Lower leg skin (tissue), 3 donors: ENCODE measurements at regions not wholly inside any gene's neighbourhood (a gene's known extent, or its start where the extent isn't known, plus 50 kb on each side); places are given as distances from the start of the nearest gene placed in this dataset.

Source experiments
- POLR2A ChIP-seq, 2 donors: fragments of 450-650 bp; IDR thresholded peaks; one replicate each; pipeline ENCODE4 v1.6.1; 2016 to 2017; ENCODE audit warnings: antibody characterized with exemption in 2 of 2, mild to moderate bottlenecking in 1 of 2, moderate library complexity in 1 of 2
- TF ChIP-seq, protein P1 (sequence below), 3 donors: fragments of 450-650 bp; IDR thresholded peaks; one replicate each; pipeline ENCODE4 v1.5.1; 2016; ENCODE audit warnings: antibody characterized with exemption in 3 of 3, mild to moderate bottlenecking in 3 of 3, moderate library complexity in 2 of 3

DNA sequence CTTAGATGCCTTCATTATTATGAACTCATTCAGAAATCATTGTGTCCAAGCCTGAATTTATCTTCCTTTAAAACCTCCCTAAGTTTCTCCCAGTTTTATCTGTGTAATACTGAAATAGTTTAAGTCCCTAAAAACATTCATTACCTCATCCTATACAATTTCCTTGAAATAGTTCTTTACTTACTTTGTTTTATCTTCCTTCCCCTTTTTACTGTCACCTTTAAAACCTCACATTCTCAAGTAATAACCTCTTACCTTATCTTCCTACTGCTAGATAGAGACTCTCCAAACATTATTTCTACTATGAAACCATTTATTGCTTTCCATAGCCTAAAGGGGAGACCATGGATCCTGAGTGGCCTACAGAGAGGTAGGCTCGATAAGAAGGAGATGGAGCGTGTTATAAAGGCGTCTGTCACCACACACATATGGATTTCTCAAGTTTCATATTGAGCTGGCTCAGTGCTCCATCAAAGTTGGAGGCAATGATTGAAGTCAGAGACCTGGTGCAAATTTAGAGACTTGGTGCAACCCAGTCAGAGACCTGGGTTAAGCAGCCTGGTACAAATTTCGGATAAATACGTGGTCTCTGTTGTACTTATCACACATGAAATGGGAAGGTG, 140.4 kb downstream of the NFKBIZ start:
- TF ChIP-seq, protein P1, sequence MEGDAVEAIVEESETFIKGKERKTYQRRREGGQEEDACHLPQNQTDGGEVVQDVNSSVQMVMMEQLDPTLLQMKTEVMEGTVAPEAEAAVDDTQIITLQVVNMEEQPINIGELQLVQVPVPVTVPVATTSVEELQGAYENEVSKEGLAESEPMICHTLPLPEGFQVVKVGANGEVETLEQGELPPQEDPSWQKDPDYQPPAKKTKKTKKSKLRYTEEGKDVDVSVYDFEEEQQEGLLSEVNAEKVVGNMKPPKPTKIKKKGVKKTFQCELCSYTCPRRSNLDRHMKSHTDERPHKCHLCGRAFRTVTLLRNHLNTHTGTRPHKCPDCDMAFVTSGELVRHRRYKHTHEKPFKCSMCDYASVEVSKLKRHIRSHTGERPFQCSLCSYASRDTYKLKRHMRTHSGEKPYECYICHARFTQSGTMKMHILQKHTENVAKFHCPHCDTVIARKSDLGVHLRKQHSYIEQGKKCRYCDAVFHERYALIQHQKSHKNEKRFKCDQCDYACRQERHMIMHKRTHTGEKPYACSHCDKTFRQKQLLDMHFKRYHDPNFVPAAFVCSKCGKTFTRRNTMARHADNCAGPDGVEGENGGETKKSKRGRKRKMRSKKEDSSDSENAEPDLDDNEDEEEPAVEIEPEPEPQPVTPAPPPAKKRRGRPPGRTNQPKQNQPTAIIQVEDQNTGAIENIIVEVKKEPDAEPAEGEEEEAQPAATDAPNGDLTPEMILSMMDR (IDR thresholded peaks at IDR 0.05) = no peak
- no peak for TF ChIP-seq POLR2A (IDR thresholded peaks at IDR 0.05)
